HG03460 (cell line): ENCODE measurements at regions not wholly inside any gene's neighbourhood (a gene's known extent, or its start where the extent isn't known, plus 50 kb on each side); places are given as distances from the start of the nearest gene placed in this dataset.
"Not testable (repeated sequence)": the region's sequence is repeated elsewhere in the genome, so short reads cannot be mapped to it uniquely, and the experiment has no call there.

Experiments
- ATAC-seq: cut with Tn5 transposase; IDR thresholded peaks from one replicate; pipeline ENCODE4 v1.9.1; 2021; ENCODE audit not compliant: unreplicated experiment

DNA sequence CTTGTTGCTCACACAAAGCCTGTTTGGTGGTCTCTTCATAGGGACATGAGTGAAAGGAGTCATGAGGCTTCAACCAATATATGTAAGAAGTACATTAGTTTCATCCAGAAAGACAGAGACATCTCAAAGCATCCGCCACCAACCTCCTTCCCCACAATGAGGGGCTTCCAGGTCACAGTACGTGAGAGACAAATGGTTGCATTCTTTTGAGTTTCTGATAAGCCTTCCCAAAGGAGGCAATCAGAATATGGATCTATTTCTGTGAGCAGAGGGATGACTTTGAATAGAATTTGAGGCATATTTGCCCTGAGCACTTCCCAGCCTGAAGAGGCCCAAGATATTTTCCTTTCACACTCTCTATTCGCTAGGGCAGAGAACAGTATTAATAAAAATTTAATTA is 931.1 kb downstream of the FAM181B start:
- no peak for ATAC-seq

DNA sequence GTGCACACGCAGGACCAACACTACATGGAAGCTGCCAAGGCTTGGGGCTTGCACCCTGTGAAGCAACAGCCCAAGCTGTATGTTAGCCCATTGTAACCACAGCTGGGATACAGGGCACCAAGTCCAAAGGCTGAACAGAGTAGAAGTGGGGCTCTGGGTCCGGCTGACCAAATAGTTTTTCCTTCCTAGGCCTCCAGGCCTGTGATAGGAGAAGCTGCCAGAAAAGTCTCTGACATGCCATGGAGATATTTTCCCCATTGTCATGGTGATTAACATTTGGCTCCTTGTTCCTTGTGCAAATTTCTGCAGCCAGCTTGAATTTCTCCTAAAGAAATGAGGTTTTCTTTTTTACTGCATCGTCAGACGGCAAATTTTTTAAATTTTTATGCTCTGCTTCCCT is 941.2 kb downstream of the FAM181B start:
- ATAC-seq, result no peak

DNA sequence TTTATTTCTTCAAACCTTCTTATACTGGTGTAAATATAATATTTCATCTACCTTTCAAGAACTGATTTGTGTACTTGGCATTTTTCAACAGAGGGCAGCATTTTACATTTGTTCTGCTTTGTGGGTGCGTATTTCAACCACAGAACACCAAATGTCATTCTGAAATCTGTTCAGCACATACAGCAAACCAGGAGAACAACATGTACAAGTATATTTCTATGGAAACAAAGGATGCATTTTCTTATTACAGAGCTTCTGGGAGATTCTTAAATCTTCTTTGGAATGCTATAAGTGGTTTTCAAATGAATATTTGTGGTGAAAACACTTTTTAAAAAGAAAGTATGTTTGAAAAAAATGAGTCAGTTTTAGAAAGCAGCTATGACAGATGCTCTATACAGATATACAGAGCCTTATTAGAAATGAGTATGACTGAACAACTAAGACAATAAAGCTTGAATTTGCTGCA is 946.0 kb downstream of the FAM181B start:
- ATAC-seq, result peak; percentile 53

DNA sequence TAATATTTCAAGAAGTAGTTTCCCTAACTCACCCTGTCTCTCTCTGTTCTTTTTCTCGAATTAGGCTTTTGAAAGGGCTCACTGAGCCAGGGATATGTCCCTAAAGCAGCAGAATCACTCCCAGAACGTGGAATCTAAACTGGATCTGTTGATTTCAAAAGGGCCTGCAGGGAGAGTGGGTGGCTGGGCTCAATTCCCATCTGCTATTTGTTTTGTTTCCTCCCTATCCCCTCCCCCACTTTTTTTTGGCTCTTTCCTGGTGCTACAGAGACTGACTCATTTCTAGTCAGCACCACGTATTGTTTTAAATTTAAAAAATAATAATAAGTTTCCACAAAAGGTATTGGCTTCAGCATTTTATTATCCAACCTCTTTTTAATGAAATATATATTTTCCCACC is 961.5 kb downstream of the FAM181B start:
- ATAC-seq, result no peak

GRCh38 chr11:81769906-81770305 is 963.8 kb downstream of the FAM181B start:
- not testable (repeated sequence) for ATAC-seq

GRCh38 chr11:81756864-81757595 is 976.6 kb downstream of the FAM181B start:
- no peak for ATAC-seq

DNA sequence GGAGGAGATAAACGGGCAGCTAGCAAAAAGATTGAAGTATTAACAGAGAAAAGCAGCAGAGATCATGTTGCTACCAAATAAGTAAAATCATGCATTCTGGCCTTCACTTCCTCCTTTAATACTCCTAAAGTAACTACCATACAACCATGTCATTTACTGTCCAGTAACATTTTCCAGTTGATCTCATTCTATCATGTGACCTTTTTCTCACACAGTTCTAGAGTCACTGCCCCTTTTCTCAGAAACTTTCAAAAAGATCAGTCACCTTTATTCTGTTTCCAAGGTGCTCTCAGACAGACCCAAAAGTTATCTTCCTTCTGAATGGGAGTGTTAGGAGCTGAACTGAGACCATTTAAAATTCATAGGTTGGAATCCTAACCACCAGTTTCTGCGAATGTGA is 984.4 kb downstream of the FAM181B start:
- no peak for ATAC-seq

DNA sequence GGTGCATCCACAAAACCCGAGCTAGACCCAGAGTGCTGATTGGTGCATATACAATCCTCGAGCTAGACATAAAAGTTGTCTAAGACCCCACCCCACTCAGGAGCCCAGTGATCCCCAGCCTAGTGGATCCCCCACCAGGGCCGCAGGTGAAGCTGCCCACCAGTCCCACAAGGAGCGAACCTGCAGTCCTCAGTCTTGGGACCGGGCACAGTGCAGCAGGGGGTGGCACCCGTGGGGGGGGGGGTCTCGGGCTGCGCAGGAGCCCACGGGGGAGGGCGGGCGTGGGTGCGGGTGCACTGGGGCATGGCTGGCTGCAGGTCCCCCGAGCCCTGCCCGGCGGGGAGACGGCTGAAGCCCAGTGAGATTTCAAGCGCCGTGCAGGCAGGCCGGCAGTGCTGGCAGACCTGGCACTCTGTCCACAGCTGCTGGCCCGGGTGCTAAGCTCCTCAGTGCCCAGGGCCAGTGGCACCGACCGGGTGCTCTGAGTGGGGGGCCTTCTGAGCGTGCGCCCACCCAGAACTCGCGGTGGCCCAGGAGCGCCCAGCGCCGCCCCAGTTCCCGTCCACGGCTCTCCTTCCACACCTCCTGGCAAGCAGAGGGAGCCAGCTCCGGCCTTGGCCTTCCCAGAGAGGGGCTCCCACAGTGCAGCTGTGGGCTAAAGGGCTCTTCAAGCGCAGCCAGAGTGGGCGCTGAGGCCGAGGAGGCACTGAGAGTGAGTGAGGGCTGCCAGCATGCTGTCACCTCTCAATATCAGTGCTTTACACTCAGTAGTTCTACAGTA is 989.1 kb downstream of the FAM181B start:
- ATAC-seq, result no peak

- no peak for ATAC-seq
Measured at GRCh38 chr11:81725701-81726100, 1008.0 kb downstream of the FAM181B start.

- no peak for ATAC-seq
Measured at GRCh38 chr11:81717695-81718094, 1016.0 kb downstream of the FAM181B start.

DNA sequence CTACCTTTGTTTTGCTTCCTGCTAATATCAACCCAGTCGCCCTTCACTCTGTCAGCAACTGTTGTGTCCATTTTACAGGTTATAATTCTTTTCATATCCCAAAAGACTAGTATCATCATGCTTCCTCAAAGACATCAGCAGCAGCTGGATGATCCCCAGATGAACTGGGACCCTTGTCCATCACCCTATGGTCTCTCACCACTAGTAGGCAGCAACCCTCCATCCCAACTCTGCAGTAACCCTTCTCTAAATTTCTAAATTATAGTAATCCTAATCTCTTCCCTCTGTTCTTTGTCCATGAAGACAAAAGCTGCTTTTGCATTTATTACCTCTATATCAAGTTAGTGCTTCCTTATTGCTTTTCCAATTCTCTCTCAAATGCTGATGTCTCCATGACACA is 1025.8 kb downstream of the FAM181B start:
- no peak for ATAC-seq

GRCh38 chr11:81705283-81705682 is 1028.4 kb downstream of the FAM181B start:
- ATAC-seq, result no peak

DNA sequence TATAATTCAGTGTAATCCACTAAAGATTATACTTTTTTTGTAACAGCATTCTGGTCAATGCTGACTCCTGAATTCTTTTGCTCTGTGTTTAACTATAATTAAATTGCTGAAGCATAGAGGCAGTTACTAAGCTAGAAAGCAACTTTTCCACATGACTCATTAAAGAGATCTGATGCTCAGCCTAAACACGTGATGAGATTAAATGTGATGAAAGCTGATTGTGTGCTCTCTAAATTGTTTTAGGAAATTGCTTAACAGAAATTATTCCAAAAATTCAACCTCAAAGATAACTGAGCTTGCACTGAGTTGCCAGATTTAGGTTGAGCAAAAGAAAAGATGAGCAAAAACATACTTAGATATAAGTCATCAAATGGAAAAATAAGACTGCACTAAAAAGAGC is 1033.6 kb downstream of the FAM181B start:
- ATAC-seq, result no peak

DNA sequence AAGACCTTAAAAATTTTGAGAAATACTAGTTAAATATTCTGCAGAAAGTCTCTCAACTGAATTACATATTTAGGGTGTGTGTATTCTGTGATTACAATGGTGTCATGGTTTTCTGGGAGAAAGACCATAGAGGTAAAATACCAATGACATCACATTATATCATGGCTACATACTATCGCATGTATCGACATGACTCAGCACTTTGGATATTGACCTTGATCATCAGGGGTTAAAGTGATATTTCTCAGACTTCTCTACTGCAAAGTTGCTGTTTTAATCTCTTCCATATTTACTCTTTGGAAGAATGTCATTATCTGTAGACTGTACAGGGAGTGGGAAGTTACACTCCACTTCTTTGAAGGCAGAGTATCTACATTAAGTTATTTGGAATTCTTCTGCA is 1046.6 kb downstream of the FAM181B start:
- no peak for ATAC-seq

- ATAC-seq, result no peak
Measured at GRCh38 chr11:81674211-81674610, 1059.5 kb downstream of the FAM181B start.

- ATAC-seq, result no peak
Measured at GRCh38 chr11:81673001-81673400, 1060.7 kb downstream of the FAM181B start.

- no peak for ATAC-seq
Measured at GRCh38 chr11:81669935-81670543, 1063.6 kb downstream of the FAM181B start.

DNA sequence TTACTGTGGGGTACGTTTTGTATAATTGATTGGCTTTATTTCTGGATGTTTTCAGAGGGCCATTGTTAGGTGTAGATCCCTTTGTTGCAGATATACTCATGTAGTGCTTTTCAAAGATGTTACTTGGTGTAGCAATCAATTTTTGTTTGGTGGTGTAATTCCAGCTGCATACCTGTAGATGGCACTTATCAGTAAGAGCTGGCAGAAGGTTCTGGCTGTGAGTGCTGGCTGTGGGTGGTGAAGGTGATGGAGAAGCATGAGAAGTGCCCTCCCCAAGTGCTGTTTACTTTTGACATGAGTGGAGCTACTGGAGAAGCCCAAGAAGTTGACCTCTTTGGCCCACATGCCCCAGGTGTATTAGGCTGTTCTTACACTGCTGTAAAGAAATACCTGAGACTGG is 1074.9 kb downstream of the FAM181B start:
- no peak for ATAC-seq

DNA sequence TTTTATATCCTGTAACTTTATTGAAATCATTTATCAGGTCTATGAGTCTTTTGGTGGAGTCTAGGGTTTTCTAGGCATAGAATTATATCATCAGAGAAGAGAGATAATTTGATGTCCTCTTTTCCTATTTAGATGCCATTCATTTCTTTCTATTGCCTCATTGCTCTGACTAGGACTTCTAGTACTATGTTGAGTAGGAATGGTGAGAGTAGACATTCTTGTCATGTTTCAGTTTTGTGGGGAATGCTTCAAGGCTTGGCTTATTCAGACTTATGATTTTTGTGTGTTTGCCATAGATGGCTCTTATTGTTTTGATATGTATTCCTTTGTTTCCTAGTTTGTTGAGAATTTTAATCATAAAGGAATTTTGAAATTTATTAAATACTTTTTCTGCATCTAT is 1078.3 kb downstream of the FAM181B start:
- ATAC-seq, result no peak

- ATAC-seq, result no peak
Measured at GRCh38 chr11:81647374-81647773, 1086.3 kb downstream of the FAM181B start.

DNA sequence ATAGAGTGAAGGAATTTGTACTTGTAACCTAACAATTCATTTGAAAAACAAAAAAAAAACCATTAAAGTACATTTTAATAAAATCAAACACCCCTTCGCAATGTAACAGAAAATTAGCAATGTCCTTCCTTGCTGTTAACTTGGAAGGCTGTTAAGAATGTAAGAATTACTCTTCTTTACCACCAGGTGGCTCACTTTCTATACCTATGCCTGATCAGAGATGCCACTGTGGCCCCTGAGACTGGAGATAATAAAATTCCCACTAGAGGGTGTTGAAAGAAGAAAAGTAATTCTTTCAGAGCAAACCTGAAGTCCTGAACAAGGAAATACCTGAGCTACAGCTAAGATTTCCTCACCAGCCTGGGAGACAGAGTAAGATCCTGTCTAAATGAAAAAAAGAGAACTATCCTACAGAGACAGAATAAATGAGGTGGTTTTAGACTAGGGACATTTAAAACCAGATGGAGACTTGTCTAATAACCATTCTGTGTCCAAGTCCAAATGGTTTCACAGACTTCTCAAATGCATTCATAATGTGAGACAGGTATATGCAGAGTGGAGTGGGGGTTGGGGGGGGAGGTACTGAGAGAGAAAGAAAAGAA is 1089.3 kb downstream of the FAM181B start:
- peak; percentile 95 for ATAC-seq

- no peak for ATAC-seq
Measured at GRCh38 chr11:81634483-81634882, 1099.2 kb downstream of the FAM181B start.
